ENCODE measurements at regions not wholly inside any gene's neighbourhood (a gene's known extent, or its start where the extent isn't known, plus 50 kb on each side); places are given as distances from the start of the nearest gene placed in this dataset.
"Not testable (repeated sequence)": the region's sequence is repeated elsewhere in the genome, so short reads cannot be mapped to it uniquely, and the experiment has no call there.

DNA sequence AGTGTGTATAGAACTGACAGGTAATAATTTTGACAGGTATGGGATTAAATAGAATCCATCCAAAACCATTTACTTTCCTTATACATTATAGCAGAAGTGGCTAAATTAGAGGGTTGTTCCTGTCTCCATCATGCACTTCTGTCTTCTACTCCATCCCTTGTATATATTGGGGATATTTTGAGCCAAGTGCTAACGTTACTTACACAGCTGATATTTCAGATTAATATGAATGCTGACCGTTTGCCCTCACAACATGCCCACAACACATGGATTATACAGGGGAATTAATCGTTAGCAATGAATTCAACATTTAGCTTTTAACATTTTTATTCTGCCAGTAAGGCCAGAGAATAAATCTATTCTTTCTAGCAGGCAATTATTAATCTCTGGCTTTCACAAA is 1125.0 kb upstream of the FAM98A start:
- H3K4me3 ChIP-seq (ENCODE audit: low read depth, low read length) = no peak overlapping the region
- DNase-seq (ENCODE audit: low read depth) = no peak
- TF ChIP-seq, protein P1, sequence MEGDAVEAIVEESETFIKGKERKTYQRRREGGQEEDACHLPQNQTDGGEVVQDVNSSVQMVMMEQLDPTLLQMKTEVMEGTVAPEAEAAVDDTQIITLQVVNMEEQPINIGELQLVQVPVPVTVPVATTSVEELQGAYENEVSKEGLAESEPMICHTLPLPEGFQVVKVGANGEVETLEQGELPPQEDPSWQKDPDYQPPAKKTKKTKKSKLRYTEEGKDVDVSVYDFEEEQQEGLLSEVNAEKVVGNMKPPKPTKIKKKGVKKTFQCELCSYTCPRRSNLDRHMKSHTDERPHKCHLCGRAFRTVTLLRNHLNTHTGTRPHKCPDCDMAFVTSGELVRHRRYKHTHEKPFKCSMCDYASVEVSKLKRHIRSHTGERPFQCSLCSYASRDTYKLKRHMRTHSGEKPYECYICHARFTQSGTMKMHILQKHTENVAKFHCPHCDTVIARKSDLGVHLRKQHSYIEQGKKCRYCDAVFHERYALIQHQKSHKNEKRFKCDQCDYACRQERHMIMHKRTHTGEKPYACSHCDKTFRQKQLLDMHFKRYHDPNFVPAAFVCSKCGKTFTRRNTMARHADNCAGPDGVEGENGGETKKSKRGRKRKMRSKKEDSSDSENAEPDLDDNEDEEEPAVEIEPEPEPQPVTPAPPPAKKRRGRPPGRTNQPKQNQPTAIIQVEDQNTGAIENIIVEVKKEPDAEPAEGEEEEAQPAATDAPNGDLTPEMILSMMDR (conservative IDR thresholded peaks at IDR 0.05; ENCODE audit: low read depth, low read length) = no peak

DNA sequence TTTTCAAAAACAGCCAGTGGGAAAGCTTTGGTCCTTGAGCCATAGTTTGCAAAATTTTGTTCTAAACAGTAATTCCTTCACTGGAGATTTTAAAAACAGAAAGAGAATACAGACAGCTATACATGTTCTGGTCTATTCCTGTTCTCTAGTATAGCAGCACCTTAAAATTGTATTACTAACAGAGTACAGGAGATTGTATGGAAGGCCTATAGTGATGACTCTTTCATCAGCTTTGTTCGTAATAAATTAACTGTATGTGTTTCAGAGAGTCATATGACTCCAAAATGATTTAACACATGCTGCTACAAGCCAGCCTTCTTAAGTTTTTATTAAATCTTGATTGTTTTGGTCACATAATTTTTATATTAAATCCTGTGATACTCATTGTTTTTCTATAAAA is 1124.6 kb upstream of the FAM98A start:
- DNase-seq (ENCODE audit: low read depth) = no peak
- TF ChIP-seq, protein P1 (conservative IDR thresholded peaks at IDR 0.05; ENCODE audit: low read depth, low read length) = no peak
- no peak overlapping the region for H3K4me3 ChIP-seq (ENCODE audit: low read depth, low read length)

- TF ChIP-seq, protein P1 (conservative IDR thresholded peaks at IDR 0.05; ENCODE audit: low read depth, low read length) = no peak
- no peak overlapping the region for H3K4me3 ChIP-seq (ENCODE audit: low read depth, low read length)
- DNase-seq (ENCODE audit: low read depth) = no peak
These were observed 1120.1 kb upstream of the FAM98A start for GRCh38 chr2:34719206-34719605.

- H3K4me3 ChIP-seq (ENCODE audit: low read depth, low read length) = no peak overlapping the region
- TF ChIP-seq, protein P1 (conservative IDR thresholded peaks at IDR 0.05; ENCODE audit: low read depth, low read length) = no peak
- no peak for DNase-seq (ENCODE audit: low read depth)
These were observed 1106.6 kb upstream of the FAM98A start for GRCh38 chr2:34705551-34706247.

DNA sequence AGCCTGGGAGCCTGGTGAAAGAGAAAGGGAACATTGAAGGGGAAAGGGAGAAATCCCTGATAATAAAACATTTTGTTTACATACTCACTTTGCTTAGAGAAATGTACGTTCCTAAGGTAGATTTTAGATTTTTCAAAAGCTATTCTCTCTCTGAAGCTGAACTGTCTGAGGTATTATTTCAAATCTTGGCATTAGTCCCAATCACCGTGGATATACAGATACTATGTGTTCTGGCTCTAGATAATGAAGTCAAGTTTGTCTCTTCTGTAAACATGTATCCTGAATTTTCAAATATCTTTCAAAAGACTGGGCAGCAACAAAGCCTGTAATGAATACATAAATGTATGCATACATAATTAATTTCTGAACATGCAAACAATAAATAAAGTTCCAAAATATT is 1104.2 kb upstream of the FAM98A start:
- no peak overlapping the region for H3K4me3 ChIP-seq (ENCODE audit: low read depth, low read length)
- TF ChIP-seq, protein P1 (conservative IDR thresholded peaks at IDR 0.05; ENCODE audit: low read depth, low read length) = no peak
- no peak for DNase-seq (ENCODE audit: low read depth)

DNA sequence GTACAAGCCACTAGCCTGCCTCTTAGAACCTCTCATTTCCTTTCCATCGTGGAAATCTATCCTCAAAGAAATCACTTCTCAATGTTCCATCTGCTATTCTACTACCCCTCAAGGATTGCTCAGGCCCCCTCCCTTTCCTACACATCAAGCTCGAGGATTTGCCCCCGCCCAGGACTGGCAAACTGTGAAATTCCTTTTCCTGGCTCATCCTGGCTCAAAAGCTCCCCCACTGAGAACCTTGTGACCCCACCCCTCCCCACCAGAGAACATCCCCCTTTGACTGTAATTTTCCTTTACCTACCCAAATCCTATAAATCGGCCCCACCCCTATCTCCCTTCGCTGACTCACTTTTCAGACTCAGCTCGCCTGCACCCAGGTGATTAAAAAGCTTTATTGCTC is 1103.3 kb upstream of the FAM98A start:
- DNase-seq (ENCODE audit: low read depth) = not testable (repeated sequence)

GRCh38 chr2:34677591-34677990 is 1078.5 kb upstream of the FAM98A start:
- not testable (repeated sequence) for H3K4me3 ChIP-seq (ENCODE audit: low read depth, low read length); DNase-seq (ENCODE audit: low read depth)

More for the DNA sequence above, 1103.3 kb upstream of the FAM98A start:
- not testable (repeated sequence) for H3K4me3 ChIP-seq (ENCODE audit: low read depth, low read length)

GRCh38 chr2:34677119-34677531 is 1078.0 kb upstream of the FAM98A start:
- not testable (repeated sequence) for DNase-seq (ENCODE audit: low read depth); H3K4me3 ChIP-seq (ENCODE audit: low read depth, low read length)

DNA sequence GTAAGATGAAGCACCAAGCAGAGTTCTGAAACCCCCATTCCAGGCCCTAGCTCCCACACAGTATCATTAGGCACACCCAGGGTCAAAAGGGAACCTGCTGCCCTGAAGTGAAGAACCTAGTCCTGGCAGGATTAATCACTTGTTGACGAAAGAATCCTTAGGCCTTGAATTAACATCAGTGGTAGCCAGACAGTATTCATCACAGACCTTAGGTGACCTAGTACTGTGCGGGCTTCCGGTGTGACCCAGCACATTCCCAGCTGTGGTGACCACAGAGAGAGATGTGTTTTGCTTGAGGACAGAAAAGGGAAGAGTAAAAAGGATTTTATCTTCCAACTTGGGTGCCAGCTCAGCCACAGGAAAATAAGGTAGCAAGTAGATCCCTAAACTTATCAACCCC is 1071.4 kb upstream of the FAM98A start:
- H3K4me3 ChIP-seq (ENCODE audit: low read depth, low read length) = no peak overlapping the region
- TF ChIP-seq, protein P1 (conservative IDR thresholded peaks at IDR 0.05; ENCODE audit: low read depth, low read length) = no peak
- DNase-seq (ENCODE audit: low read depth) = no peak
